IPS-11a (cell line): ENCODE measurements at regions not wholly inside any gene's neighbourhood (a gene's known extent, or its start where the extent isn't known, plus 50 kb on each side); places are given as distances from the start of the nearest gene placed in this dataset.

Experiments
- H3K4me3 ChIP-seq: one replicate; pipeline ENCODE4 v1.5.1; 2013; ENCODE audit warnings: low read depth, low read length, control low read depth

GRCh38 chr3:98969295-98969694 lies 67.8 kb upstream of the DCBLD2 start:
- no peak overlapping the region for H3K4me3 ChIP-seq

GRCh38 chr3:98968824-98969223 lies 67.3 kb upstream of the DCBLD2 start:
- no peak overlapping the region for H3K4me3 ChIP-seq

DNA sequence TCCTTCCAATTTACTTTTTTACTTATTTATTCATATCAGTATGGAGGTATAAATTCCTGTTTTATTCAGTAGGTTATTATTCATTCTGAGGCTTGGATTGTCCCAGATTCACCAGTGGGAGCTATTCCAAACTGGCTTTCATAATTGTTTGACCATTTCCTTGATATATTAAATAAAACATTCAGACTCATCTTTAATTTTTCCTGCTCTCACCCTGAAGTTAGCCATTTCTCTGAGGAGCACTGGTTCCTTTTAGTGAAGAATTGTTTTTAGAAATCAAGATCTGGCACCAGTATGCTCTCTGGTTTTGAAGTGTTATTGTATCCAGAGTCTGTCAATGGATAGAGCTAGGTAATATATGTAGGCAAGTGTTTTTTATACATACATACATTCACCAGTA lies 66.9 kb upstream of the DCBLD2 start:
- H3K4me3 ChIP-seq = no peak overlapping the region

GRCh38 chr3:98967758-98968157 lies 66.3 kb upstream of the DCBLD2 start:
- no peak overlapping the region for H3K4me3 ChIP-seq

- H3K4me3 ChIP-seq = no peak overlapping the region
Measured at GRCh38 chr3:98966862-98967546, 65.5 kb upstream of the DCBLD2 start.

DNA sequence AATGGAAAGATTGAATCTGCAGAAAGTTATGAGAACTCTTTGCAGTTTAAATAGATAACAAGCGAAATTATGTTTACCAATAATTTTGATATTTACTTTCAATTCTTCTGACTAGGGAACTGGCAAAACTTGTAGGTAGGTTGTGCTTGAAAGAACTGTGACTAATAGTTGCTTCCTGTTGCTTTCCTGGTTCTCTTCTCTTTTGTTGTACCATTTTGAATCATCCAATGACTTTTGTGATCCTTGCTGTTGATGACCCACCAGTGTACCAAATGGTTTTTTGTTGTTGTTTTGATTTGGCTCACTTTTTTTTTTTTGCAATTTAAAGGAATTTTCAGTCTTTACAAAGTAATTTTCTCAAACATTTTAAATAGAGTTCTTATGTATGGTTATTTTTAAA lies 64.9 kb upstream of the DCBLD2 start:
- H3K4me3 ChIP-seq = no peak overlapping the region

DNA sequence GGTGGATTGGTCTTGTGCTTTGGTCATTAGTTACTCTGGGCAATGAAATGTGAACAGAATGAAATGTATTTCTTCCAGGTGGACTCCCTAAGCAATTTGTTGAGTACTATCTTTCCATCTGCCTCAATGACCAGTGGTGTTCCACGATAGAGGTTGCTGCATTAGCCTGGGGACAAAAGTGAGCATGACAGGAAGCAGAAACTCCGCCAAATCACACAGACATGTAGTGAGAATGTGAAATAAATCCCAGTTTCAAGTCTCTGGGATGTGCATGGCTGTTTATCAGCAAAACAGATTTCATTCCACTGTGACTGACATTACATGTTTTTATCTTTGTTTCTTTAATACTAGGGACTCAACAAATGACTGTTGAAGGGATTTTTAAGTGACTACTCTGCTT lies 63.3 kb upstream of the DCBLD2 start:
- no peak overlapping the region for H3K4me3 ChIP-seq

DNA sequence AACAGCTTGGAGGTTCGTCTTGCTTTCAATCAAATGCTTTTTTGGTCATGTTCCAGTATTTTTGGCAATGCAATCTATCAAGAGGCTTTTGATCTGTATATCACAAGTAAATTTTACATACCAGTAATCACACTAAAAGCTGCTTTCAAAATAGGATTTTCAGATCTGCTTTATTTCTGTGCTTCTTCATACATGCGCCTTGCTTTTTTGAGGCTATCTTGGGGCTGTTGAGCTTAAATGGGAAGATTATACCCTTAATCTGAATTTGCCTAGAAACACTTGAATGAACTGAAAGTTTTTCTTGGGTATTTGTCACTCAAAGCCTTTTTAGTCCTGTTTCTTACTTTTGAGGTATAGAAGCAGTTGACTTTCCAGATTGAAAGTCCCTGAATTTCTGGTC lies 62.1 kb upstream of the DCBLD2 start:
- H3K4me3 ChIP-seq = no peak overlapping the region

- no peak overlapping the region for H3K4me3 ChIP-seq
Measured at GRCh38 chr3:98962951-98963350, 61.5 kb upstream of the DCBLD2 start.

GRCh38 chr3:98962189-98962930 lies 60.9 kb upstream of the DCBLD2 start:
- H3K4me3 ChIP-seq = no peak overlapping the region

- no peak overlapping the region for H3K4me3 ChIP-seq
Measured at GRCh38 chr3:98961161-98962155, 60.0 kb upstream of the DCBLD2 start.

GRCh38 chr3:98957681-98958080 lies 56.2 kb upstream of the DCBLD2 start:
- H3K4me3 ChIP-seq = no peak overlapping the region

DNA sequence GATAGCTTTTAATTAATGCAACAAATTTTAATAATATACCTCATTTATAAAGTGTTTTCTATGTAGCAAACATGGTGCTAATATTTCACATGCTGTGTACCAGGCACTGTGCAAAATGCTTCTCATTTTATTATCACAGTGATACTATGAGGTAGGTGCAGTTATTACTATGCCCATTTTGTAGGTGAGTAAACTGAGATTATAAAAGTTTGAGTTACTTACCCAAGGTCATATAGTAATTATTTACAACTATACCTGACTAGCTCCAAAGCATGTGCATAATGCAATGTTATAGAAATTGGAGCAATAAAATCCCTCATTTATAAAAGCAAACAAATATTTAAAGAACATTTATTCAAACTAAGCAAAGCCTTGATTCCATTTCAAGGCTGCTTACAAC lies 54.5 kb upstream of the DCBLD2 start:
- no peak overlapping the region for H3K4me3 ChIP-seq

DNA sequence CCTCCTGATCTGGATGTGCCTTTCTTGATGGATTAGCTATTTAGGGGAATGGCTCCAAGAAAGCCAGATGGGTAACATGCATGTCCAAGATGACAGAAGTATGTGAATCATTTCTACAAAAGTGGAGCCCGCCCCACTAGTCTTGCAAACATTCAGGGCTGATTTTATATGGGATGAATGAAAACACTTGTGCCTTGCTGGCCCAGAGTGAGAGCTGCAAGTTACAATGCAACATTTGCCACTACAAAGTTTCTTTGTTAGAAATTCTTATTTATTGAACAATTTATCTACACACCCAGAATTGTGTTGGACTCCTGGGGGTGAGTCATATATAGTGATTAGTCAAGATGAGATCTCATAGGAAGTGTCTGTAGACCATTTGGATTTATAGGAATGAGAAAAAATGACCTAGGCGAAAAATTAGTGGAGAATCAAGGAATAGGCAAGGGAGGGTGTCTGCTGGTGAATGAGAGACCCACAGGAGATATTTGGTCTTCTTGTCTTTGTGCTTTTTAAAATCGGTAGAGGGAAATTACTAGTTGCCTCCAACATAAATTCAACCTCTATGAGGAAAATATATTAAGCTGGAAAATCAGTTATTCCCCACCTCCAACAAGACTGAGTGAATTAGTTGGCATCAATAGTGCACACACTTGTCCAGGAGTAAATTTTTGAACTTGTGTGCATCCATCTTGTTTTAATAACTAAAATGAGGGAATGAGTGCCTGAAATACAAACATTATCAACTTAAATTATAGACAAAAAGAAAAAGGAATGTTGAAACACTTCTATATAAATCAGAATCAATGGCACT lies 53.5 kb upstream of the DCBLD2 start:
- H3K4me3 ChIP-seq = no peak overlapping the region

- no peak overlapping the region for H3K4me3 ChIP-seq
Measured at GRCh38 chr3:98954242-98954641, 52.7 kb upstream of the DCBLD2 start.

DNA sequence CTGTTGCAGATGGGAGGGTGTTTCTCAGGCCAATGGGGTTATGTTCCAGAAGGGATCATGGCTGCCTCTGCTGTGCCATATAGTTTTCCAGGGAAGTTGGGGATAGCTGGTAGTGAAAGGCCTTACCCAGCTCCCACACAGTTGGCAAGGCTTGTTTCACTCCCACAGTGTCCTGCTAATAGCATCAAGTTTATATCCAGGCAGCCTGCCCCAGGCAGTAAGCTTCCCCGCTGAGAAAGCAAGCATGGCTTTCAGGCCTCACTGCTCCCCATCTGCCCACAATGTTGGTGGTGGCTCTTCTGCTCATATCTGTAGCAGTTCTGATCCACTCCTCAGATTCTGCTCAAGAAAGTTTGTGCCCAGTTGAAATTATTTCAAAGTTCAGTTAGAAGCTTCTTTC lies 50.9 kb upstream of the DCBLD2 start:
- H3K4me3 ChIP-seq = no peak overlapping the region
